ENCODE measurements at regions not wholly inside any gene's neighbourhood (a gene's known extent, or its start where the extent isn't known, plus 50 kb on each side); places are given as distances from the start of the nearest gene placed in this dataset.

DNA sequence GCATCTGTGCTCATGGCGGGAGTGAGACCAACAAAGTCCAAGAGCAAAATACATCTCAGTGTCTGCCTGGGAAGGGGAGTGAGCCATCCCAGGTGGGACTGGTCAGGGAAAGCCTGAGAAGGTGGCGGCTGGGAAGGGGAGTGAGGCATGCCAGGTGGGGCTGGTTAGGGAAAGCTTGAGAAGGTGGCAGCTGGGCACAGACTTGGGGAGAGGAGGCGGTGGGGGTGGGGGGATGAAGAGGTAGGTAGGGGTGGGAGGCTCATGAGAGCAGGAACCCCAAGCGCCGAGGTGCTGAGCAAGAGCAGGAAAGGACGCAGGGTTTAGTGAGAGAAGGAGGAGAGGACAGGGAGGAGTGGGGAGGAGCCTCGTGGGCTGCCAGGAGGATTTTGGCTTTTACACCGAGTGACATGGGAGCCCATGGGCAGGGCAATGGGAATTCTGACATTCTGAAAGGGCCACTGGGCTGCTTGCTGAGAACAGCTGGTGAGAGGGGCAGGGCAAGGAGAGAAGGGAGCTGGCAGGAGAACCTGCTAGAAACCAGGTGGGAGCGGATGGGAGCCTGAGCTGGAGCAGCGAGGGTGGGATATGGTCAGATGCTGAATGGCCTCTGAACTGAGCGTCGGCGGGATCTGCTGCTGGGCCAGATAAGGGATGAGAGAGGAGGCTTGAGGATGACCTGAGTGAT lies 256.1 kb upstream of the RPL38 start:
- POLR2A ChIA-PET = no interaction called here
- in situ Hi-C loops (cut with HindIII; ENCODE audit: extremely low pct_ligation_motif_present, low pct_unique_long_range_greater_than_20kb) = no loop called here
- TF ChIP-seq, protein P1, sequence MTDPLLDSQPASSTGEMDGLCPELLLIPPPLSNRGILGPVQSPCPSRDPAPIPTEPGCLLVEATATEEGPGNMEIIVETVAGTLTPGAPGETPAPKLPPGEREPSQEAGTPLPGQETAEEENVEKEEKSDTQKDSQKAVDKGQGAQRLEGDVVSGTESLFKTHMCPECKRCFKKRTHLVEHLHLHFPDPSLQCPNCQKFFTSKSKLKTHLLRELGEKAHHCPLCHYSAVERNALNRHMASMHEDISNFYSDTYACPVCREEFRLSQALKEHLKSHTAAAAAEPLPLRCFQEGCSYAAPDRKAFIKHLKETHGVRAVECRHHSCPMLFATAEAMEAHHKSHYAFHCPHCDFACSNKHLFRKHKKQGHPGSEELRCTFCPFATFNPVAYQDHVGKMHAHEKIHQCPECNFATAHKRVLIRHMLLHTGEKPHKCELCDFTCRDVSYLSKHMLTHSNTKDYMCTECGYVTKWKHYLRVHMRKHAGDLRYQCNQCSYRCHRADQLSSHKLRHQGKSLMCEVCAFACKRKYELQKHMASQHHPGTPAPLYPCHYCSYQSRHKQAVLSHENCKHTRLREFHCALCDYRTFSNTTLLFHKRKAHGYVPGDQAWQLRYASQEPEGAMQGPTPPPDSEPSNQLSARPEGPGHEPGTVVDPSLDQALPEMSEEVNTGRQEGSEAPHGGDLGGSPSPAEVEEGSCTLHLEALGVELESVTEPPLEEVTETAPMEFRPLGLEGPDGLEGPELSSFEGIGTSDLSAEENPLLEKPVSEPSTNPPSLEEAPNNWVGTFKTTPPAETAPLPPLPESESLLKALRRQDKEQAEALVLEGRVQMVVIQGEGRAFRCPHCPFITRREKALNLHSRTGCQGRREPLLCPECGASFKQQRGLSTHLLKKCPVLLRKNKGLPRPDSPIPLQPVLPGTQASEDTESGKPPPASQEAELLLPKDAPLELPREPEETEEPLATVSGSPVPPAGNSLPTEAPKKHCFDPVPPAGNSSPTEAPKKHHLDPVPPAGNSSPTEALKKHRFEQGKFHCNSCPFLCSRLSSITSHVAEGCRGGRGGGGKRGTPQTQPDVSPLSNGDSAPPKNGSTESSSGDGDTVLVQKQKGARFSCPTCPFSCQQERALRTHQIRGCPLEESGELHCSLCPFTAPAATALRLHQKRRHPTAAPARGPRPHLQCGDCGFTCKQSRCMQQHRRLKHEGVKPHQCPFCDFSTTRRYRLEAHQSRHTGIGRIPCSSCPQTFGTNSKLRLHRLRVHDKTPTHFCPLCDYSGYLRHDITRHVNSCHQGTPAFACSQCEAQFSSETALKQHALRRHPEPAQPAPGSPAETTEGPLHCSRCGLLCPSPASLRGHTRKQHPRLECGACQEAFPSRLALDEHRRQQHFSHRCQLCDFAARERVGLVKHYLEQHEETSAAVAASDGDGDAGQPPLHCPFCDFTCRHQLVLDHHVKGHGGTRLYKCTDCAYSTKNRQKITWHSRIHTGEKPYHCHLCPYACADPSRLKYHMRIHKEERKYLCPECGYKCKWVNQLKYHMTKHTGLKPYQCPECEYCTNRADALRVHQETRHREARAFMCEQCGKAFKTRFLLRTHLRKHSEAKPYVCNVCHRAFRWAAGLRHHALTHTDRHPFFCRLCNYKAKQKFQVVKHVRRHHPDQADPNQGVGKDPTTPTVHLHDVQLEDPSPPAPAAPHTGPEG (CRISPR knock-in tag; IDR thresholded peaks at IDR 0.05) = no peak
- TF ChIP-seq RFX3 (CRISPR knock-in tag; IDR thresholded peaks at IDR 0.05) (no peak), CHD4 (IDR thresholded peaks at IDR 0.05; ENCODE audit: borderline replicate concordance, low read length) (no peak), NFKB2 (CRISPR knock-in tag; IDR thresholded peaks at IDR 0.05; ENCODE audit: borderline replicate concordance) (no peak), FOXJ3 (CRISPR knock-in tag; IDR thresholded peaks at IDR 0.05; ENCODE audit: borderline replicate concordance) (no peak), ZC3H13 (CRISPR knock-in tag; IDR thresholded peaks at IDR 0.05) (no peak)
- TF ChIP-seq, protein P2, sequence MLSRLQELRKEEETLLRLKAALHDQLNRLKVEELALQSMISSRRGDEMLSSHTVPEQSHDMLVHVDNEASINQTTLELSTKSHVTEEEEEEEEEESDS (CRISPR knock-in tag; IDR thresholded peaks at IDR 0.05; ENCODE audit: borderline replicate concordance) = no peak
- TF ChIP-seq, protein P3, sequence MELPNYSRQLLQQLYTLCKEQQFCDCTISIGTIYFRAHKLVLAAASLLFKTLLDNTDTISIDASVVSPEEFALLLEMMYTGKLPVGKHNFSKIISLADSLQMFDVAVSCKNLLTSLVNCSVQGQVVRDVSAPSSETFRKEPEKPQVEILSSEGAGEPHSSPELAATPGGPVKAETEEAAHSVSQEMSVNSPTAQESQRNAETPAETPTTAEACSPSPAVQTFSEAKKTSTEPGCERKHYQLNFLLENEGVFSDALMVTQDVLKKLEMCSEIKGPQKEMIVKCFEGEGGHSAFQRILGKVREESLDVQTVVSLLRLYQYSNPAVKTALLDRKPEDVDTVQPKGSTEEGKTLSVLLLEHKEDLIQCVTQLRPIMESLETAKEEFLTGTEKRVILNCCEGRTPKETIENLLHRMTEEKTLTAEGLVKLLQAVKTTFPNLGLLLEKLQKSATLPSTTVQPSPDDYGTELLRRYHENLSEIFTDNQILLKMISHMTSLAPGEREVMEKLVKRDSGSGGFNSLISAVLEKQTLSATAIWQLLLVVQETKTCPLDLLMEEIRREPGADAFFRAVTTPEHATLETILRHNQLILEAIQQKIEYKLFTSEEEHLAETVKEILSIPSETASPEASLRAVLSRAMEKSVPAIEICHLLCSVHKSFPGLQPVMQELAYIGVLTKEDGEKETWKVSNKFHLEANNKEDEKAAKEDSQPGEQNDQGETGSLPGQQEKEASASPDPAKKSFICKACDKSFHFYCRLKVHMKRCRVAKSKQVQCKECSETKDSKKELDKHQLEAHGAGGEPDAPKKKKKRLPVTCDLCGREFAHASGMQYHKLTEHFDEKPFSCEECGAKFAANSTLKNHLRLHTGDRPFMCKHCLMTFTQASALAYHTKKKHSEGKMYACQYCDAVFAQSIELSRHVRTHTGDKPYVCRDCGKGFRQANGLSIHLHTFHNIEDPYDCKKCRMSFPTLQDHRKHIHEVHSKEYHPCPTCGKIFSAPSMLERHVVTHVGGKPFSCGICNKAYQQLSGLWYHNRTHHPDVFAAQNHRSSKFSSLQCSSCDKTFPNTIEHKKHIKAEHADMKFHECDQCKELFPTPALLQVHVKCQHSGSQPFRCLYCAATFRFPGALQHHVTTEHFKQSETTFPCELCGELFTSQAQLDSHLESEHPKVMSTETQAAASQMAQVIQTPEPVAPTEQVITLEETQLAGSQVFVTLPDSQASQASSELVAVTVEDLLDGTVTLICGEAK (IDR thresholded peaks at IDR 0.05) = no peak
- TF ChIP-seq, protein P3 (CRISPR knock-in tag; IDR thresholded peaks at IDR 0.05) = no peak

More for the DNA sequence above, 256.1 kb upstream of the RPL38 start:
- FAIRE-seq (no peak), ATAC-seq (no peak), DNase-seq (ENCODE audit: low spot score) (no peak)
- H3K4me2 ChIP-seq (ENCODE audit: low read depth, low read length) = no peak overlapping the region
- WGBS (ENCODE audit: low lambda C conversion rate) = 31% methylated on average over 13 of the region's 13 CpGs
- no peak overlapping the region for H2AFZ ChIP-seq (ENCODE audit: low read length)
- BruUV-seq (replicated peaks) = no TSS peak
- H3K79me2 ChIP-seq (ENCODE audit: insufficient read depth, low read length) = no peaks in the 10 kb centered on the region
- H3K36me3 ChIP-seq (replicated peaks in 1 of 2; ENCODE audit: control insufficient read depth in 1 of 2, insufficient read depth in 2 of 2, low read length in 2 of 2) = no peaks in the 10 kb centered on the region
- H3K27me3 ChIP-seq (ENCODE audit: control insufficient read depth in 1 of 2, insufficient read depth in 2 of 2, low read length in 2 of 2) = peaks cover 4 to 34% of the 10 kb centered on the region in 2 experiments; a peak in 3 of 5 replicates
- H3K9ac ChIP-seq (ENCODE audit: insufficient read depth, low read depth, low read length) = no peak overlapping the region
- intact Hi-C loops (cut with micrococcal nuclease; ENCODE audit: unreplicated experiment) = no loop called here
- CTCF ChIA-PET (ENCODE audit: low intra/inter-chr PET ratio, low total read pairs) = no interaction called here
- H3K27ac ChIP-seq (ENCODE audit: extremely low read length, insufficient read depth, low read length) = no peak overlapping the region
- no peaks in the 10 kb centered on the region for H3K9me3 ChIP-seq (ENCODE audit: low read length)
- H4K20me1 ChIP-seq (ENCODE audit: insufficient read depth, low read length) = no peaks in the 10 kb centered on the region
- no peaks in the 10 kb centered on the region for H3K4me1 ChIP-seq (ENCODE audit: insufficient read depth, low read length)
- H3K4me3 ChIP-seq (replicated peaks in 1 of 3; ENCODE audit: insufficient read depth in 1 of 3, low read depth in 2 of 3, low read length in 3 of 3) = no peak overlapping the region

All from HepG2 (cell line).